Loucy (cell line): ENCODE measurements at regions not wholly inside any gene's neighbourhood (a gene's known extent, or its start where the extent isn't known, plus 50 kb on each side); places are given as distances from the start of the nearest gene placed in this dataset.

Source experiments
- H2AFZ ChIP-seq: fragments of 200-600 bp; sonication (generic); 2 replicates; pipeline ENCODE4 v1.6.0; 2016; ENCODE audit warnings: antibody characterized with exemption, mild to moderate bottlenecking, low read length, moderate library complexity
- H3F3A ChIP-seq: fragments of 200-600 bp; 2 replicates; pipeline ENCODE4 v1.6.0; 2016; ENCODE audit warnings: antibody characterized with exemption, low read depth, mild to moderate bottlenecking
- H3K27me3 ChIP-seq: fragments of 200-600 bp; sonication (generic); 2 replicates; pipeline ENCODE4 v1.6.1; 2014; ENCODE audit warnings: low read length, mild to moderate bottlenecking; ENCODE audit not compliant: insufficient read depth, poor library complexity, severe bottlenecking
- H3K36me3 ChIP-seq: fragments of 200-600 bp; sonication (generic); 2 replicates; pipeline ENCODE4 v1.6.1; 2016; ENCODE audit warnings: low read length; ENCODE audit not compliant: insufficient read depth
- H3K4me1 ChIP-seq: fragments of 200-600 bp; sonication (generic); 2 replicates; pipeline ENCODE4 v1.5.1; 2014; ENCODE audit warnings: low read length, mild to moderate bottlenecking; ENCODE audit not compliant: insufficient read depth, poor library complexity, severe bottlenecking
- H3K4me2 ChIP-seq: fragments of 200-600 bp; sonication (generic); 2 replicates; pipeline ENCODE4 v1.6.0; 2014; ENCODE audit warnings: antibody characterized with exemption, low read length, low read depth, mild to moderate bottlenecking; ENCODE audit not compliant: poor library complexity, severe bottlenecking
- H3K4me3 ChIP-seq: fragments of 200-600 bp; sonication (generic); 2 replicates; pipeline ENCODE4 v1.5.1; 2014; ENCODE audit warnings: low read length, mild to moderate bottlenecking, mixed read lengths; ENCODE audit not compliant: poor library complexity, severe bottlenecking
- H3K79me2 ChIP-seq: fragments of 200-600 bp; sonication (generic); 2 replicates; pipeline ENCODE4 v1.6.1; 2014; ENCODE audit warnings: low read length; ENCODE audit not compliant: insufficient read depth
- H3K9ac ChIP-seq: fragments of 200-600 bp; sonication (generic); 2 replicates; pipeline ENCODE4 v1.6.0; 2014; ENCODE audit warnings: mild to moderate bottlenecking, low read depth, low read length, moderate library complexity; ENCODE audit not compliant: poor library complexity, severe bottlenecking
- H3K9me2 ChIP-seq: fragments of 200-600 bp; sonication (generic); replicated peaks from 2 replicates; pipeline ENCODE4 v1.6.1; 2016; ENCODE audit warnings: low read depth, low read length, mixed read lengths
- H3K9me3 ChIP-seq: fragments of 200-600 bp; sonication (generic); 2 replicates; pipeline ENCODE4 v1.6.1; 2014; ENCODE audit warnings: mild to moderate bottlenecking, antibody characterized with exemption, low read length, low read depth; ENCODE audit not compliant: insufficient read depth
- H4K20me1 ChIP-seq: fragments of 200-600 bp; sonication (generic); 2 replicates; pipeline ENCODE4 v1.6.0; 2014; ENCODE audit warnings: antibody characterized with exemption, low read length, mild to moderate bottlenecking; ENCODE audit not compliant: insufficient read depth, poor library complexity, severe bottlenecking
- CTCF ChIP-seq: fragments of 200-600 bp; sonication (generic); conservative IDR thresholded peaks from 2 replicates; pipeline ENCODE4 v1.5.1; 2014; ENCODE audit warnings: mild to moderate bottlenecking, antibody characterized with exemption, low read length
- EZH2phosphoT487 ChIP-seq: fragments of 200-600 bp; IDR thresholded peaks from 2 replicates; pipeline ENCODE4 v1.6.1; 2018; ENCODE audit warnings: antibody characterized with exemption, mild to moderate bottlenecking, moderate library complexity, borderline replicate concordance

GRCh38 chr12:102740141-102740955 lies 176.7 kb downstream of the PAH start:
- no peaks in the 10 kb centered on the region for H3K27me3 ChIP-seq
- H2AFZ ChIP-seq, result no peak overlapping the region

GRCh38 chr12:102736328-102736727 lies 180.7 kb downstream of the PAH start:
- no peaks in the 10 kb centered on the region for H4K20me1 ChIP-seq
- no peaks in the 10 kb centered on the region for H3K79me2 ChIP-seq
- no peaks in the 10 kb centered on the region for H3F3A ChIP-seq
- H3K36me3 ChIP-seq, result no peaks in the 10 kb centered on the region
- no peak for TF ChIP-seq EZH2phosphoT487
- TF ChIP-seq CTCF, result no peak
- no peaks in the 10 kb centered on the region for H3K27me3 ChIP-seq
- H3K9ac ChIP-seq, result no peak overlapping the region
- no peak overlapping the region for H2AFZ ChIP-seq
- H3K4me1 ChIP-seq, result no peaks in the 10 kb centered on the region
- no peak overlapping the region for H3K4me3 ChIP-seq
- H3K9me2 ChIP-seq, result no peaks in the 10 kb centered on the region
- H3K9me3 ChIP-seq, result no peaks in the 10 kb centered on the region
- no peak overlapping the region for H3K4me2 ChIP-seq

More at GRCh38 chr12:102740141-102740955, 176.7 kb downstream of the PAH start:
- H3K79me2 ChIP-seq, result no peaks in the 10 kb centered on the region
- H4K20me1 ChIP-seq, result no peaks in the 10 kb centered on the region
- H3K4me2 ChIP-seq, result no peak overlapping the region
- H3K4me1 ChIP-seq, result no peaks in the 10 kb centered on the region
- no peak overlapping the region for H3K4me3 ChIP-seq
- H3K36me3 ChIP-seq, result no peaks in the 10 kb centered on the region
- no peaks in the 10 kb centered on the region for H3K9me2 ChIP-seq
- H3K9me3 ChIP-seq, result no peaks in the 10 kb centered on the region
- no peaks in the 10 kb centered on the region for H3F3A ChIP-seq
- H3K9ac ChIP-seq, result no peak overlapping the region
- TF ChIP-seq CTCF, result peak; percentile 53
- TF ChIP-seq EZH2phosphoT487, result no peak

- H3K79me2 ChIP-seq, result no peaks in the 10 kb centered on the region
- no peak overlapping the region for H3K4me3 ChIP-seq
- no peak overlapping the region for H3K9ac ChIP-seq
- H3K9me2 ChIP-seq, result no peaks in the 10 kb centered on the region
- no peaks in the 10 kb centered on the region for H3K27me3 ChIP-seq
- H3K4me2 ChIP-seq, result no peak overlapping the region
- H3K9me3 ChIP-seq, result no peaks in the 10 kb centered on the region
- TF ChIP-seq EZH2phosphoT487, result no peak
- TF ChIP-seq CTCF, result no peak
- H3F3A ChIP-seq, result no peaks in the 10 kb centered on the region
- no peaks in the 10 kb centered on the region for H3K4me1 ChIP-seq
- no peak overlapping the region for H2AFZ ChIP-seq
- H3K36me3 ChIP-seq, result no peaks in the 10 kb centered on the region
- no peaks in the 10 kb centered on the region for H4K20me1 ChIP-seq
These were observed 181.9 kb downstream of the PAH start for GRCh38 chr12:102735104-102735503.
